Astrocyte (in vitro differentiated cells and primary cell): ENCODE measurements at regions not wholly inside any gene's neighbourhood (a gene's known extent, or its start where the extent isn't known, plus 50 kb on each side); places are given as distances from the start of the nearest gene placed in this dataset.

Experiments
- DNase-seq: peaks from one replicate; pipeline ENCODE4 v3.0.0-alpha.2; 2010; ENCODE audit warnings: low read depth
- FAIRE-seq: peaks from 2 replicates; lab custom pipeline; 2011; peaks lifted over from hg19 to GRCh38; lab: Jason Lieb, UNC
- H2AFZ ChIP-seq: 2 replicates; pipeline ENCODE4 v1.6.0; 2012; ENCODE audit warnings: low read depth, low read length, inconsistent platforms
- H3K27ac ChIP-seq: 2 replicates; pipeline ENCODE4 v1.5.1; 2011; ENCODE audit warnings: low read depth, low read length, inconsistent platforms
- H3K27me3 ChIP-seq: 2 replicates; pipeline ENCODE4 v1.6.0; 2011; ENCODE audit warnings: low read length, inconsistent platforms; ENCODE audit not compliant: insufficient read depth
- H3K36me3 ChIP-seq: 2 replicates; pipeline ENCODE4 v1.5.1; 2011; ENCODE audit warnings: low read length, inconsistent platforms; ENCODE audit not compliant: insufficient read depth
- H3K4me1 ChIP-seq: 2 replicates; pipeline ENCODE4 v1.5.1; 2011; ENCODE audit warnings: low read length, inconsistent platforms; ENCODE audit not compliant: insufficient read depth
- H3K4me2 ChIP-seq: 2 replicates; pipeline ENCODE4 v1.6.0; 2012; ENCODE audit warnings: low read length, inconsistent platforms
- H3K4me3 ChIP-seq: 2 replicates; pipeline ENCODE4 v1.5.1; 2011; ENCODE audit warnings: low read depth, mild to moderate bottlenecking, low read length, inconsistent platforms; ENCODE audit not compliant: insufficient read depth
- H3K79me2 ChIP-seq: 2 replicates; pipeline ENCODE4 v1.6.0; 2012; ENCODE audit warnings: mild to moderate bottlenecking, low read length, inconsistent platforms; ENCODE audit not compliant: insufficient read depth
- H3K9ac ChIP-seq: 2 replicates; pipeline ENCODE4 v1.6.0; 2012; ENCODE audit warnings: mild to moderate bottlenecking, low read length, inconsistent platforms
- H3K9me3 ChIP-seq: 2 replicates; pipeline ENCODE4 v1.5.1; 2012; ENCODE audit warnings: low read depth, mild to moderate bottlenecking, low read length, inconsistent platforms; ENCODE audit not compliant: insufficient read depth
- H4K20me1 ChIP-seq: 2 replicates; pipeline ENCODE4 v1.6.0; 2012; ENCODE audit warnings: low read length, inconsistent platforms; ENCODE audit not compliant: insufficient read depth
- H3K27ac Mint-ChIP-seq: one replicate; pipeline ENCODE4 v1.8.0; 2021; ENCODE audit warnings: mild to moderate bottlenecking, mixed read lengths; ENCODE audit not compliant: unreplicated experiment
- H3K27me3 Mint-ChIP-seq: one replicate; pipeline ENCODE4 v1.8.0; 2021; ENCODE audit warnings: low read depth, mixed read lengths; ENCODE audit not compliant: unreplicated experiment
- H3K36me3 Mint-ChIP-seq: one replicate; pipeline ENCODE4 v1.8.0; 2021; ENCODE audit warnings: low read depth, mixed read lengths; ENCODE audit not compliant: unreplicated experiment
- H3K4me1 Mint-ChIP-seq: one replicate; pipeline ENCODE4 v1.8.0; 2021; ENCODE audit warnings: low read depth, mixed read lengths; ENCODE audit not compliant: unreplicated experiment
- H3K4me3 Mint-ChIP-seq: one replicate; pipeline ENCODE4 v1.8.0; 2021; ENCODE audit warnings: mild to moderate bottlenecking, moderate library complexity, mixed read lengths; ENCODE audit not compliant: unreplicated experiment
- H3K9me3 Mint-ChIP-seq: one replicate; pipeline ENCODE4 v1.8.0; 2021; ENCODE audit warnings: mild to moderate bottlenecking, mixed read lengths; ENCODE audit not compliant: unreplicated experiment
- CTCF ChIP-seq: IDR thresholded peaks from 2 replicates; pipeline ENCODE4 v1.5.1; 2011; ENCODE audit warnings: low read depth, mild to moderate bottlenecking, inconsistent platforms, low read length, moderate library complexity; ENCODE audit not compliant: insufficient read depth
- EZH2 ChIP-seq: IDR thresholded peaks from 2 replicates; pipeline ENCODE4 v1.6.1; 2012; ENCODE audit warnings: mild to moderate bottlenecking, low read length, inconsistent platforms; ENCODE audit not compliant: insufficient read depth

GRCh38 chr5:68849103-68849502 is 244.7 kb upstream of the SLC30A5 start:
- DNase-seq (no peak), FAIRE-seq (peak; percentile 26)
- no peaks in the 10 kb centered on the region for H3K4me1 ChIP-seq
- no peak overlapping the region for H3K4me3 ChIP-seq
- H3K9me3 ChIP-seq, result no peaks in the 10 kb centered on the region
- no peaks in the 10 kb centered on the region for H3K9me3 Mint-ChIP-seq
- H2AFZ ChIP-seq, result no peak overlapping the region
- no peaks in the 10 kb centered on the region for H3K79me2 ChIP-seq
- H3K36me3 ChIP-seq, result no peaks in the 10 kb centered on the region
- no peaks in the 10 kb centered on the region for H3K36me3 Mint-ChIP-seq
- H3K27me3 Mint-ChIP-seq, result peaks cover 3% of the 10 kb centered on the region
- no peak overlapping the region for H3K4me3 Mint-ChIP-seq
- no peak for TF ChIP-seq EZH2
- TF ChIP-seq CTCF, result no peak
- no peaks in the 10 kb centered on the region for H4K20me1 ChIP-seq
- H3K27ac Mint-ChIP-seq, result no peak overlapping the region
- H3K4me1 Mint-ChIP-seq, result peaks cover 21% of the 10 kb centered on the region
- no peak overlapping the region for H3K4me2 ChIP-seq
- H3K9ac ChIP-seq, result no peak overlapping the region
- H3K27me3 ChIP-seq, result no peaks in the 10 kb centered on the region
- no peak overlapping the region for H3K27ac ChIP-seq

GRCh38 chr5:68849906-68850305 is 243.9 kb upstream of the SLC30A5 start:
- Histone ChIP-seq H2AFZ (no peak overlapping the region), H3K9ac (no peak overlapping the region), H3K36me3 (no peaks in the 10 kb centered on the region), H3K4me3 (no peak overlapping the region), H3K9me3 (no peaks in the 10 kb centered on the region), H3K79me2 (no peaks in the 10 kb centered on the region), H3K27me3 (no peaks in the 10 kb centered on the region), H3K4me2 (no peak overlapping the region), H3K27ac (no peak overlapping the region), H4K20me1 (no peaks in the 10 kb centered on the region), H3K4me1 (no peaks in the 10 kb centered on the region)
- H3K27me3 Mint-ChIP-seq, result peaks cover 3% of the 10 kb centered on the region
- H3K4me1 Mint-ChIP-seq, result peaks cover 21% of the 10 kb centered on the region
- peaks cover 5% of the 10 kb centered on the region for H3K9me3 Mint-ChIP-seq
- DNase-seq (no peak), FAIRE-seq (no peak)
- TF ChIP-seq CTCF (no peak), EZH2 (no peak)
- no peak overlapping the region for H3K4me3 Mint-ChIP-seq
- no peak overlapping the region for H3K27ac Mint-ChIP-seq
- H3K36me3 Mint-ChIP-seq, result no peaks in the 10 kb centered on the region

GRCh38 chr5:68861099-68861498 is 232.7 kb upstream of the SLC30A5 start:
- FAIRE-seq (no peak), DNase-seq (no peak)
- peaks cover 1% of the 10 kb centered on the region for H3K27me3 ChIP-seq
- no peaks in the 10 kb centered on the region for H4K20me1 ChIP-seq
- no peak overlapping the region for H3K9ac ChIP-seq
- TF ChIP-seq CTCF (no peak), EZH2 (no peak)
- H3K4me3 ChIP-seq, result no peak overlapping the region
- H3K4me3 Mint-ChIP-seq, result no peak overlapping the region
- H3K27ac ChIP-seq, result no peak overlapping the region
- H2AFZ ChIP-seq, result no peak overlapping the region
- H3K4me1 Mint-ChIP-seq, result no peaks in the 10 kb centered on the region
- no peaks in the 10 kb centered on the region for H3K9me3 ChIP-seq
- no peaks in the 10 kb centered on the region for H3K36me3 ChIP-seq
- H3K79me2 ChIP-seq, result no peaks in the 10 kb centered on the region
- peaks cover 19% of the 10 kb centered on the region for H3K9me3 Mint-ChIP-seq
- H3K27ac Mint-ChIP-seq, result no peak overlapping the region
- no peaks in the 10 kb centered on the region for H3K4me1 ChIP-seq
- no peaks in the 10 kb centered on the region for H3K27me3 Mint-ChIP-seq
- H3K36me3 Mint-ChIP-seq, result peaks cover 2% of the 10 kb centered on the region
- no peak overlapping the region for H3K4me2 ChIP-seq
